AG20443 (cell line): ENCODE measurements at regions not wholly inside any gene's neighbourhood (a gene's known extent, or its start where the extent isn't known, plus 50 kb on each side); places are given as distances from the start of the nearest gene placed in this dataset.

Experiments used
- DNase-seq: peaks from one replicate; pipeline ENCODE4 v3.0.0; 2012; ENCODE audit warnings: low spot score, mixed read lengths

DNA sequence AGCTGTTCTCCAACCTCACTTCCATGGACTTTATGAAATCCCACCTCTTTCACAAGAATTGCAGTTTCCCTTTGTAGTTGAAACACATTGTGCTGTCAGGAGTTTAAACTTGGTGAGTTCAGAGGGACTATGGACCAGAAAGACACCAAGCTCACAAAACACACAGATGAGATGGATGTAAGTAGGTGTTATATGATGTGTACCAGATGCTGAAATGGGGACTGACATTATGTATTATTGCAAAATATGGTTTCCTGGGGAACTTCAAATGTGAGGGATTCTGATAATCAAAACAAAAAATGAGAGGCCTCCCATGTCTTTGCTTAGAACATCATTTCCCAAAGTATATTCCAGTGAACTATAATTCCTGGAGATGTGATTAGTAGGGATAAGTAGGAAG, 401.1 kb upstream of the ARID1B start:
- DNase-seq, result no peak

- no peak for DNase-seq
These were observed 417.3 kb upstream of the ARID1B start for GRCh38 chr6:156359912-156360311.

DNA sequence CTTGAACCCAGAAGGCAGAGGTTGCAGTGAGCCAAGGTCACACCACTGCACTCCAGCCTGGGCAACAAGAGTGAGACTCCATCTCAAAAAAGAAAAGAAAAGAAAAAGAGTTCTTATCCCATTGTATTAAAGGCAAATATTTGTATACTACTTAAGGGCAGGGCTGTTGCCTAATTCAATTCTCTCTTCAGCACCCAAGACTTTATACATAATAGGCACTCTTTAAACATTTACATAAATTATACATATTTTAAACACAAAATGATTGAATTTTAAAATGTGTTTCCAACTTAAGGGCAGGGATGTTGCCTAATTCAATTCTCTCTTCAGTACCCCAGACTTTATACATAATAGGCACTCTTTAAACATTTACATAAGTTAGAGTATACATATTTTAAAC, 424.3 kb upstream of the ARID1B start:
- no peak for DNase-seq

GRCh38 chr6:156351346-156351966, 425.7 kb upstream of the ARID1B start:
- no peak for DNase-seq

DNA sequence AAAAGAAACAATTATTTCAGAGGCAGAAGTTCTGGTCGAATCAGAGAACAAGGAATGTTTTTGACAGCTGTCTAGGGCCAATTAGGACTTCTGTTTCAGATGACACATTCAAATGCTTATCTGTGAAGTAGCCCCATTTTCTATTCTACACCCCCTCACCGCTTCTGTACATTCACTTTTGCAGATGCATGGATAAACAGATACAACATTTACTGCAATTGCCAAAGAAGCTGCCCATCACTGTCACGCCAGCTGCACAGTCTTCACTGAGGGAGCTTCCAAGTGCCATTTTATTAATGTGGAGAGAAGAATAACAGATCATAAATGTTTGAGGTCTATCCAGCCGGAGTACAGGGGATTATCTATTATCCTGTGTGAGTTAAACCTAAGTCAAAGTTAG, 426.8 kb upstream of the ARID1B start:
- DNase-seq, result no peak

- no peak for DNase-seq
These were observed 428.3 kb upstream of the ARID1B start for GRCh38 chr6:156348849-156349248.

DNA sequence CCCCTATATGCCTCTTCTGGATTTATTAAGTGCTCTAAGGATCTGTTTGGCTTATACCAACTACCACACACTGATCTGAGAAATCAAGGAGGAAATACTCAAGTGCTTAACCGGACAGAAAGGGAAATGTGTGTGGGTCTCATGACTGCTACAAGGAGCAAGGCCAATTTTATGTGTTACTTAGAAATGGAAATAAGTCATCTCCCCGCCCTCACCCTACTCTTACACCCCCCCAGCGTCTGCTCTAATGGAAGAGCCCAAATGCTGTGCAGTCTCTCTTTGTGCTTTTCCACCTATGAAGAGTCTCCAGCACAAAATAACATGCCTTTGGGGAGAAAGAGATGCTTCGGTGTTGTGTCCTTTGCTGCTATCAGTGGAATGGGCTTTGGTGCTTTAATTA, 428.8 kb upstream of the ARID1B start:
- no peak for DNase-seq

DNA sequence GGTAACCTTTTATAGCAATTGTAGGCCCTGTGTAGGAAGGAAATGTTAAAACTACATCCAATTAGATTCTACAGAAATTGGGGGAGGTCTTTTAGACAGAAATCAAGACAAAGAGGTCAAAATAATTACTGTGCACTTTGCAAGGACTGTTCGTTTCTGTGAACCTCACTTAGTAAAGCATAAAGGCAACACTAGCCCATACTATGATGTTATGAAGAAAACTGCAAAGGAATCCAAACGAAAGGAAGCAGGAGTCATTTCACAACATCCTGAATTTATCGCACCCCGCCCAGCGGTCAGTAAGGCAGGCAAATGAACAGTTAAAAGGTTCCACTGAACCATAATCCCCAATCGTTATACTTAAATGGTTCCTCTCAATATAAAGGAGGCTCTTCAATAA, 429.5 kb upstream of the ARID1B start:
- no peak for DNase-seq

DNA sequence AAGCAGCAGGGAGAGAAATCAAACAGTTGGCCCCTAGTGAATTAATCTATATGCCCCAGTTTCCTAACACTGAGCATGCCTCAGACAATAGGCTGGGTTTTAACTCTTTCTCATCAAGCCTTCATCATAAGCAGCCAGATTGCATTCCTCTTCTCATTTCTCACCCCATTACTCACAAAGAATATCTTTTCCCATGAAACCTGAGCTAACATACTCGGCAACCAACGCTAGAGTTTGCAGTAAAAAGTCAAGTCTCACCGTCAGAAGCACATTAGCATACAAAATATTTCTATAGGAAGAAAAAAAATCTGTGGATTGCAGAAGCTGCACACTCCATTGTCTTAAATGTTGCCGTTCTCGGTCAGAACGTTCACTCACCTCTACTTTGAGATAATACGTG, 429.9 kb upstream of the ARID1B start:
- DNase-seq, result no peak

- no peak for DNase-seq
These were observed 431.5 kb upstream of the ARID1B start for GRCh38 chr6:156345700-156346099.

DNA sequence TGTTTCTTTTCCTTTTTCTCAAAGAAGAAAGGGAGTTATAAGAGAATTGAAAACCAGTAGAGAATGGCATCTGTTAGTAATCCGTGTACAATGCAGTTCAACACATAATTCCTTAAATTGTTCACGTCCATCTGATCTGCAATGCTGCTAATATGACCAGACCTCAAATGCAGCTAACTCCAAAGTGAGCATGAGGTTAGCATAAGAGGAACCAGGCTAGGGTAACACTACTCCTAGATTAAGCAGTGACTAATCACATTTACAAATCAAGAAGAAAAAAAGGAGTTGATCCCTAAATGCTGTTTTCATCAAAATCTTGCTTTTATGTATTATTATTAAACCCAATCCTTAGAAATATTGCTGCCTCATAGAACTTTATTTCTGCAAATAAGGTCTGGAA, 432.7 kb upstream of the ARID1B start:
- DNase-seq, result no peak

DNA sequence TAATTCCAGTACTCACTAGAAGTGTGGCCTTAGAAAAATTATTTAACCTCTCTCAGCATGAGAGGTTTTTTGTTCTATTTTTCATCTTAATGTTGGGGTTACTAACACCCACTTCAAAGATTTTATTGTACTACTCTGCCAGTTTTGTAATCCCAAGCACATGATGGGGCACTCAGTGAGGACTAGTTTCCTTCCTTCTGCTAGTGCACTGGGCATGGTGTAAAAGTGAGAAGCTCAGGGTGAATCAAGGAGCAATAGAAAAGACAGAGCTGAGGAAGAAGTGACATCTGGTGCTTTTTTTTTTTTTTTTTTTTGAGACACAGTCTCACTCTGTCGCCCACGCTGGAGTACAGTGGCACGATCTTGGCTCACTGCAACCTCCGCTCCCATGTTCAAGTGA, 439.4 kb upstream of the ARID1B start:
- no peak for DNase-seq

DNA sequence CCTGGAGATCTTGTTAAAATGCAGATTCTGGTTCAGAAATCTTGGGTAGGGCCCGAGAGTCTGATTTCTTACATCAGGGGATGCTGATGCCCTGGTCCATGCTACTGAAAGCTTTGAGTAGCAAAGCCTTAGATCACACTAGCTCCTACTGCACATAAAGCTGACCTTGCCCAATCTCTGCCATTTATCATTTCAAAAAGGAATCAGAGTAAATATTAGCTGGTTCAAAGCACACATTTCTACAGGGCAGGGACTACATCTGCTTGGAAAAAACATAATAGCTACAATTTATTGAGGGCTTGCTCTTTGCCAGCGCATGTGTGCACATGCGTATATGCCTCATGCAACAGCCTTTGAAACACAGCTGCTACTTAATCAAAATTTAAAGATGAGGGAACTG, 440.4 kb upstream of the ARID1B start:
- no peak for DNase-seq

- no peak for DNase-seq
These were observed 441.1 kb upstream of the ARID1B start for GRCh38 chr6:156336089-156336488.

GRCh38 chr6:156334966-156335365, 442.2 kb upstream of the ARID1B start:
- no peak for DNase-seq

DNA sequence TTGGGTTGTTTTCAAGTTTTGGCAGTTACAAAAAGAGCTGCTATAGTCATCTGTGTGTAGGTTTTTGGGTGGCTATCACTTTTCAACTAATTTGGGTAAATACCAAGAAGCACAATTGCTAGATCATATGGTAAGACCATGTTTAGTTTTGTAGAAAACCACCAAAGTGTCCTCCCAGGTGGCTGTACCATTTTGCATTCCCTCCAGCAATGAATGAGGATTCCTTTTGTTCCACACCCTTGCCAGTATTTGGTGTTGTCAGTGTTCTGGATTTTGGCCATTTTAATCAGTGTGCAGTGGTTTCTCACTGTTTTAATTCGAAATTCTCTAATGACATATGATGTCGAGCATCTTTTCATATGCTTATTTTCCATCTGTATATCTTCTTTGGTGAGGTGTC, 457.5 kb upstream of the ARID1B start:
- no peak for DNase-seq

GRCh38 chr6:156316583-156317125, 460.5 kb upstream of the ARID1B start:
- no peak for DNase-seq

DNA sequence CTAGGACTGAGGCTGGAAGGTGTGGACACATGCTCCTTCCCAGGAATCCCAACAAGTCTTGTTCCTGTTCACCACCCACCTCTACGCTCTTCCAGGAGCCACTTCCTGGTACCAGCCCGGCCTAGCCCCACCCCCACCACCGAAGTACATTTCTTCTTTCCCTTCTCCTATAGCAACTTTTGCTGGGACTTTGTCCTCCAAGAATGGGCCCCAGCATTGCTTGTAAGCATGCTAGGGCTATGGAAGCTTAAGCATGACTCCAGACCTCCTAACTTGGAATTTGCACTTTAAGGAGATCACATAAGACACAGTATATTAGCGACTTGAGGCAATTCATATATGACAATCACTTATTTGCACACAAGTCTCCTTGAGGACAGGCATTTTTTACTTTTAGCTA, 462.0 kb upstream of the ARID1B start:
- DNase-seq, result no peak

GRCh38 chr6:156313037-156313436, 464.1 kb upstream of the ARID1B start:
- DNase-seq, result no peak

DNA sequence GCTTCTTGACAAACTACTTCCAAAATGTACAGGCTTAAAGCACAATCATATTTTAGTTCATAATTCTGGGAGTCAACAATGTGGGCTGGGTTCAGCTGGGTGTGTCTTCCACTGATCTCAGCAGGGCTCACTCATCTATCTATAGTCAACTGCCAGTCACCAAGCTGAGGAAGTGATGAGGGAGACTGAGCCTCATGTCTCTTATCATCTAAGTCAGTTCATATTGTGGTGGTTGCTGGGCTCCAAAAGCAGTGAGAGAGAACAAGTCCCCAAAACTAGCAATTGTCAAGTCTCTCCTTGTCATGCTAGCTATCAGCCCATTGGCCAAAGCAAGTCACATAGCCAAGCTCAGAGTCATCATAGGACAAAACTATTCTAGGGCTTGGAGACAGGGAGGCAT, 465.9 kb upstream of the ARID1B start:
- DNase-seq, result no peak

GRCh38 chr6:156310701-156311100, 466.5 kb upstream of the ARID1B start:
- DNase-seq, result no peak

DNA sequence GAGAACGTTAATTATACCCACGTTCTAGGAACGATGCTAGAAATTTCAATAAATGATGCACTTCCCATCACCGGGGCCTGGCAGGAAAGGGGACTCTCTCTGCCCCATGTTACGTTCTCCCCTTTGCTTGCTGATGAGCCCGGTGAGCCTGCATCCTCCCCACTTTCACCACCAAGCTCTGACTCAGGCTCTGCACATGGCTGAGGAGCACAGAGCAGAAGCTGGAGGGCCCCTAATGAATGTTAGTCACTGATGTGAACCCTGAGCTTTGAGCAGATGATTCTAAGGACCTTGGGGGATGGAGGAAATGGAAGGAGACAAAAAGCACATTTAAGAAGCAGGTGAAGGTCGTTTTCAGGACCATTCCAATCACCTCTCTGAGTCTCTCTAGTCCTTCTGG, 468.2 kb upstream of the ARID1B start:
- DNase-seq, result no peak

GRCh38 chr6:156308604-156309003, 468.6 kb upstream of the ARID1B start:
- DNase-seq, result no peak

- no peak for DNase-seq
These were observed 470.6 kb upstream of the ARID1B start for GRCh38 chr6:156306531-156306930.

- no peak for DNase-seq
These were observed 494.1 kb upstream of the ARID1B start for GRCh38 chr6:156283091-156283490.
